ENCODE measurements at regions not wholly inside any gene's neighbourhood (a gene's known extent, or its start where the extent isn't known, plus 50 kb on each side); places are given as distances from the start of the nearest gene placed in this dataset.
"Not testable (repeated sequence)": the region's sequence is repeated elsewhere in the genome, so short reads cannot be mapped to it uniquely, and the experiment has no call there.

GRCh38 chr2:89823556-89823955 lies 1132.1 kb downstream of the RPIA start:
- no peaks in the 10 kb centered on the region for H3K4me1 ChIP-seq (ENCODE audit: insufficient read depth, low read length, poor library complexity, severe bottlenecking)
- intact Hi-C loops (cut with micrococcal nuclease; ENCODE audit: unreplicated experiment) = no loop called here
- no peak overlapping the region for H3K4me3 ChIP-seq (ENCODE audit: low read depth, low read length, poor library complexity, severe bottlenecking)
- no peaks in the 10 kb centered on the region for H3K9me2 ChIP-seq (ENCODE audit: insufficient read depth, low read length)
- H3K9me3 ChIP-seq (ENCODE audit: low read length) = peaks cover 35% of the 10 kb centered on the region
- TF ChIP-seq EZH2phosphoT487 (IDR thresholded peaks at IDR 0.05; ENCODE audit: borderline replicate concordance, low read depth, low read length) (no peak), CTCF (conservative IDR thresholded peaks at IDR 0.05; ENCODE audit: low read length) (no peak)
- CTCF ChIA-PET (ENCODE audit: unreplicated experiment) = no interaction called here
- POLR2A ChIA-PET = no interaction called here
- no peaks in the 10 kb centered on the region for H3K36me3 ChIP-seq (ENCODE audit: insufficient read depth, low read length)
- H2AFZ ChIP-seq (ENCODE audit: low read length) = no peak overlapping the region
- H3K4me2 ChIP-seq (ENCODE audit: low read length) = no peak overlapping the region
- H3K27ac ChIP-seq (ENCODE audit: low read depth, low read length, poor library complexity, severe bottlenecking) = no peak overlapping the region
- DNase-seq (ENCODE audit: low spot score) = no peak
- no peaks in the 10 kb centered on the region for H4K20me1 ChIP-seq (ENCODE audit: insufficient read depth, low read length)
- BruUV-seq (replicated peaks) = no TSS peak
- H3K79me2 ChIP-seq (ENCODE audit: insufficient read depth, low read depth, low read length) = no peaks in the 10 kb centered on the region

GRCh38 chr2:89825034-89825433 lies 1133.6 kb downstream of the RPIA start:
- no peak for TF ChIP-seq EZH2phosphoT487 (IDR thresholded peaks at IDR 0.05; ENCODE audit: borderline replicate concordance, low read depth, low read length)
- no peak for TF ChIP-seq CTCF (conservative IDR thresholded peaks at IDR 0.05; ENCODE audit: low read length)
- Histone ChIP-seq H3K36me3 (ENCODE audit: insufficient read depth, low read length) (no peaks in the 10 kb centered on the region), H3K4me2 (ENCODE audit: low read length) (no peak overlapping the region), H3K9me3 (ENCODE audit: low read length) (peaks cover 20% of the 10 kb centered on the region), H2AFZ (ENCODE audit: low read length) (no peak overlapping the region), H4K20me1 (ENCODE audit: insufficient read depth, low read length) (no peaks in the 10 kb centered on the region), H3K79me2 (ENCODE audit: insufficient read depth, low read depth, low read length) (no peaks in the 10 kb centered on the region), H3K4me3 (ENCODE audit: low read depth, low read length, poor library complexity, severe bottlenecking) (no peak overlapping the region), H3K27ac (ENCODE audit: low read depth, low read length, poor library complexity, severe bottlenecking) (no peak overlapping the region), H3K4me1 (ENCODE audit: insufficient read depth, low read length, poor library complexity, severe bottlenecking) (no peaks in the 10 kb centered on the region), H3K9me2 (ENCODE audit: insufficient read depth, low read length) (no peaks in the 10 kb centered on the region)
- CTCF ChIA-PET (ENCODE audit: unreplicated experiment) = no interaction called here
- DNase-seq (ENCODE audit: low spot score) = no peak
- intact Hi-C loops (cut with micrococcal nuclease; ENCODE audit: unreplicated experiment) = loop anchor here (5.0 kb wide), 1 partner anchor 48 kb away; no protein-coding TSS in a partner anchor
- no TSS peak for BruUV-seq (replicated peaks)
- POLR2A ChIA-PET = no interaction called here

DNA sequence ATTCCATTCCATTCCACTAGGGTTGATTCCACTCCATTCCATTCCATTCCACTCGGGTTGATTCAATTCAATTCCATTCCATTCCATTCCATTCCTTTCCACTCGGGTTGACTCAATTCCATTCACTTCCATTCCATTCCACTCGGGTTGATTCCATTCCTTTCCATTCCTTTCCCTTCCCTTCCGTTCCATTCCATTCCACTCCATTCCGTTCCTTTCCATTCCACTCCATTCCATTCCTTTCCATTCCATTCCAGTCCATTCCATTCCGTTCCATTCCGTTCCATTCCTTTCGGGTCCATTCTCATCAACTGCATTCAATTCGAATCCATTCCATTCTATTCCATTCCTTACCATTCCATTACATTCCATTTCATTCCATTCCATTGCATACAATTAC lies 1135.3 kb downstream of the RPIA start:
- intact Hi-C loops (cut with micrococcal nuclease; ENCODE audit: unreplicated experiment) = loop anchor here (5.0 kb wide), 1 partner anchor 49 kb away; no protein-coding TSS in a partner anchor
- H3K9me3 ChIP-seq (ENCODE audit: low read length); BruUV-seq (replicated peaks); H3K4me2 ChIP-seq (ENCODE audit: low read length); H2AFZ ChIP-seq (ENCODE audit: low read length); H3K4me1 ChIP-seq (ENCODE audit: insufficient read depth, low read length, poor library complexity, severe bottlenecking); H3K4me3 ChIP-seq (ENCODE audit: low read depth, low read length, poor library complexity, severe bottlenecking); DNase-seq (ENCODE audit: low spot score); H4K20me1 ChIP-seq (ENCODE audit: insufficient read depth, low read length); H3K27ac ChIP-seq (ENCODE audit: low read depth, low read length, poor library complexity, severe bottlenecking); CTCF ChIA-PET (ENCODE audit: unreplicated experiment); H3K9me2 ChIP-seq (ENCODE audit: insufficient read depth, low read length); H3K36me3 ChIP-seq (ENCODE audit: insufficient read depth, low read length); POLR2A ChIA-PET; H3K79me2 ChIP-seq (ENCODE audit: insufficient read depth, low read depth, low read length): not testable (repeated sequence)

- H2AFZ ChIP-seq (ENCODE audit: low read length); H3K4me3 ChIP-seq (ENCODE audit: low read depth, low read length, poor library complexity, severe bottlenecking); H3K79me2 ChIP-seq (ENCODE audit: insufficient read depth, low read depth, low read length); H3K9me2 ChIP-seq (ENCODE audit: insufficient read depth, low read length); BruUV-seq (replicated peaks); H3K27ac ChIP-seq (ENCODE audit: low read depth, low read length, poor library complexity, severe bottlenecking); H4K20me1 ChIP-seq (ENCODE audit: insufficient read depth, low read length); DNase-seq (ENCODE audit: low spot score); CTCF ChIA-PET (ENCODE audit: unreplicated experiment); POLR2A ChIA-PET; H3K4me1 ChIP-seq (ENCODE audit: insufficient read depth, low read length, poor library complexity, severe bottlenecking); H3K9me3 ChIP-seq (ENCODE audit: low read length); H3K4me2 ChIP-seq (ENCODE audit: low read length); H3K36me3 ChIP-seq (ENCODE audit: insufficient read depth, low read length): not testable (repeated sequence)
- intact Hi-C loops (cut with micrococcal nuclease; ENCODE audit: unreplicated experiment) = loop anchor here (5.0 kb wide), 1 partner anchor 51 kb away; no protein-coding TSS in a partner anchor
Measured at GRCh38 chr2:89827829-89828228, 1136.4 kb downstream of the RPIA start.

DNA sequence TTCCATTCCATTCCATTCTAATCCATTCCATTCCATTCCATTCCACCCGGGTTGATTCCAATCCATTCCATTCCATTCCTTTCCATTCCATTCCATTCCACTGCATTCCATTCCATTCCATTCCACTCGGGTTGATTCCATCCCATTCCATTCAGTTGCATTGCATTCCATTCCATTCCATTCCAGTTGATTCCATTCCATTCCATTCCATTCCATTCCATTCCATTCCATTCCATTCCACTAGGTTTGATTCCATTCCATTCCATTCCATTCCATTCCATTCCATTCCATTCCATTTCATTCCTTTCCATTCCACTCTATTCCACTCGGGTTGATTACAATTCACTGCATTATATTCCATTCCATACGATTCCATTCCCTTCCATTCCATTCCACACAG lies 1136.9 kb downstream of the RPIA start:
- H2AFZ ChIP-seq (ENCODE audit: low read length); DNase-seq (ENCODE audit: low spot score); H3K36me3 ChIP-seq (ENCODE audit: insufficient read depth, low read length); H3K9me3 ChIP-seq (ENCODE audit: low read length); H3K4me1 ChIP-seq (ENCODE audit: insufficient read depth, low read length, poor library complexity, severe bottlenecking); H3K9me2 ChIP-seq (ENCODE audit: insufficient read depth, low read length); H3K79me2 ChIP-seq (ENCODE audit: insufficient read depth, low read depth, low read length); POLR2A ChIA-PET; BruUV-seq (replicated peaks); H4K20me1 ChIP-seq (ENCODE audit: insufficient read depth, low read length); H3K4me3 ChIP-seq (ENCODE audit: low read depth, low read length, poor library complexity, severe bottlenecking); H3K4me2 ChIP-seq (ENCODE audit: low read length); CTCF ChIA-PET (ENCODE audit: unreplicated experiment); H3K27ac ChIP-seq (ENCODE audit: low read depth, low read length, poor library complexity, severe bottlenecking): not testable (repeated sequence)
- intact Hi-C loops (cut with micrococcal nuclease; ENCODE audit: unreplicated experiment) = loop anchor here (5.0 kb wide), 1 partner anchor 51 kb away; no protein-coding TSS in a partner anchor
